ENCODE measurements at regions not wholly inside any gene's neighbourhood (a gene's known extent, or its start where the extent isn't known, plus 50 kb on each side); places are given as distances from the start of the nearest gene placed in this dataset.
"Not testable (repeated sequence)": the region's sequence is repeated elsewhere in the genome, so short reads cannot be mapped to it uniquely, and the experiment has no call there.

DNA sequence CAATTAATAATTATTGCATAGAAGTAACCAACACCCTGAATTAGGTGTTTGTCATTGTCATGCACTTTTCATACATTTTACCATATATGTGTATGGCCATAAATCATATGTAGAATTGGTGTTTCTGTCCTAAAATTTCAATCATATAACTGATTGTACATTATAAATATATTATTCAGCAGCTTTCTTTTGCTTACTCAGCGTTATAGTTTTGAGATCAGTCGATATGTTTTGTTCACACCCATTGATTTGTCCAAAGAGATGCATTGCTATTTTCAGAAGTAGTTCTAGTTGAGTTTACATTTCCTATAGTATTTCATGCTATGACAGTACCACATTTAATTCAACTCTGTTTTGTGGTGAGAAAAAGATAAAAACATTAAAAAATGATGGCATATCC is 50.5 kb upstream of the PARP4 start:
- Histone ChIP-seq H3K4me1 (ENCODE audit: control insufficient read depth in 2 of 2, insufficient read depth in 2 of 2, low read length in 2 of 2) (no peaks in the 10 kb centered on the region), H3K4me3 (ENCODE audit: low read length in 2 of 2) (no peak overlapping the region), H3K27ac (ENCODE audit: low read depth in 2 of 2, low read length in 2 of 2) (no peak overlapping the region), H3K9me3 (ENCODE audit: control insufficient read depth in 2 of 2, low read length in 2 of 2) (no peaks in the 10 kb centered on the region), H3K27me3 (ENCODE audit: control insufficient read depth in 2 of 2, insufficient read depth in 2 of 2, low read length in 2 of 2) (no peaks in the 10 kb centered on the region), H3K9ac (ENCODE audit: low read depth in 1 of 2, low read length in 2 of 2) (no peak overlapping the region), H3K36me3 (ENCODE audit: control insufficient read depth in 2 of 2, insufficient read depth in 2 of 2, low read length in 2 of 2) (no peaks in the 10 kb centered on the region)

DNA sequence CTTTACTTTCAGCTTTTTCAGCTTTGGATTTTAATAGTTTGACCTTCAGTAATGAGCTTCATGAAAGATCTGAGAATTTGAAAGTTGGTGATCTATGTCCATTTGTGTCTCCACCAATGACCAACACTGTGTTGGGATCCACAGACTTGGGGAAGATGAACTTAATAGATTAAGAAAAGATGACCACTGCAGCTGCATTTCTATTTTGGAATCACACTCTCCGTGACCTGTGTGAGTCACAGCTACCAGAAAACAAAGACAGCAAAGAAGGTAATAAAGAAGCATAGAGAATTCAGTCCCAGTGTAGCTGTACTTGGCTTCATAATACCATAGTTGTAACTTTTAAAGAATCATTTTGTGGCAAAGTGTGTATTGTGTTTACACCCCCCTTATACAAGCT is 51.4 kb upstream of the PARP4 start:
- not testable (repeated sequence) for H3K27ac ChIP-seq (ENCODE audit: low read depth in 2 of 2, low read length in 2 of 2); H3K27me3 ChIP-seq (ENCODE audit: control insufficient read depth in 2 of 2, insufficient read depth in 2 of 2, low read length in 2 of 2); H3K36me3 ChIP-seq (ENCODE audit: control insufficient read depth in 2 of 2, insufficient read depth in 2 of 2, low read length in 2 of 2); H3K4me1 ChIP-seq (ENCODE audit: control insufficient read depth in 2 of 2, insufficient read depth in 2 of 2, low read length in 2 of 2); H3K9me3 ChIP-seq (ENCODE audit: control insufficient read depth in 2 of 2, low read length in 2 of 2); H3K4me3 ChIP-seq (ENCODE audit: low read length in 2 of 2); H3K9ac ChIP-seq (ENCODE audit: low read depth in 1 of 2, low read length in 2 of 2)

DNA sequence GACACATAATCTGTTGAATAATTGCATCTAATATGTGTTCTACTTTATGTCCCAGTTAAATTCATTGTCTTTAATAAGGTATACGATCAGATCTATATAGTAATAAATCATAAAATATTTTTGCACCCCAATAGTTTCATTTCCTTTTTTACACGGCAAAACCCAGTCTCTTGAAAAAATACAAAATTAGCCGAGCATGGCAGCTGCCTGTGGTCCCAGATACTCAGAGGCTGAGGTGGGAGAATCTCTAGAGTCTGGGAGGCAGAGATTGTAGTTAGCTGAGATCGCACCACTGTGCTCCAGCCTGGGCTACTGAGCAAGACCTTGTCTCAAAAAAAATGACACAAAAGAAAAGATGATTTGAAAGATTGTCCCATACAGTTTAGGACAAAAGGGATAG is 52.3 kb upstream of the PARP4 start:
- no peak overlapping the region for H3K27ac ChIP-seq (ENCODE audit: low read depth in 2 of 2, low read length in 2 of 2)
- no peaks in the 10 kb centered on the region for H3K9me3 ChIP-seq (ENCODE audit: control insufficient read depth in 2 of 2, low read length in 2 of 2)
- no peaks in the 10 kb centered on the region for H3K4me1 ChIP-seq (ENCODE audit: control insufficient read depth in 2 of 2, insufficient read depth in 2 of 2, low read length in 2 of 2)
- H3K27me3 ChIP-seq (ENCODE audit: control insufficient read depth in 2 of 2, insufficient read depth in 2 of 2, low read length in 2 of 2), result no peaks in the 10 kb centered on the region
- no peak overlapping the region for H3K9ac ChIP-seq (ENCODE audit: low read depth in 1 of 2, low read length in 2 of 2)
- H3K4me3 ChIP-seq (ENCODE audit: low read length in 2 of 2), result no peak overlapping the region
- H3K36me3 ChIP-seq (ENCODE audit: control insufficient read depth in 2 of 2, insufficient read depth in 2 of 2, low read length in 2 of 2), result no peaks in the 10 kb centered on the region

DNA sequence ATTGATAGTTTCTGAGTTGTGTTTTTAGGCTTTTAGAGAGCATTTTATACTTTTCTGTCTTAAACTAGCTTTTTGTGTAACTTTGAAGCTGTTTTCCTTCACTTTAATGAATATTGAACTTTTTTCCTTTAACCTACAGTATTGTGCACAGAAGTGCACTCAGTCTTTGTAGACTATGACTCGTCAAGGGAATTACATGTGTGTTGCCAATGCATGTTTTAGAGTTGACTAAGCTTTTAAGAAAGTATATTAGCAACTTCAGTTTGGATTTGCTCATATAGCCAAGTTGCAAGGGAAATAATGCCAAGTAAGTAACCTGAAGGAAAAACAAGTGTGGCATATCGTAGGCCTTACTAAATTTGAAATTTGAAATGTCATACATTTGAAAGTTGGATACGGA is 55.0 kb upstream of the PARP4 start:
- H3K4me1 ChIP-seq (ENCODE audit: control insufficient read depth in 2 of 2, insufficient read depth in 2 of 2, low read length in 2 of 2); H3K9me3 ChIP-seq (ENCODE audit: control insufficient read depth in 2 of 2, low read length in 2 of 2); H3K27me3 ChIP-seq (ENCODE audit: control insufficient read depth in 2 of 2, insufficient read depth in 2 of 2, low read length in 2 of 2); H3K9ac ChIP-seq (ENCODE audit: low read depth in 1 of 2, low read length in 2 of 2); H3K36me3 ChIP-seq (ENCODE audit: control insufficient read depth in 2 of 2, insufficient read depth in 2 of 2, low read length in 2 of 2); H3K4me3 ChIP-seq (ENCODE audit: low read length in 2 of 2); H3K27ac ChIP-seq (ENCODE audit: low read depth in 2 of 2, low read length in 2 of 2): not testable (repeated sequence)

DNA sequence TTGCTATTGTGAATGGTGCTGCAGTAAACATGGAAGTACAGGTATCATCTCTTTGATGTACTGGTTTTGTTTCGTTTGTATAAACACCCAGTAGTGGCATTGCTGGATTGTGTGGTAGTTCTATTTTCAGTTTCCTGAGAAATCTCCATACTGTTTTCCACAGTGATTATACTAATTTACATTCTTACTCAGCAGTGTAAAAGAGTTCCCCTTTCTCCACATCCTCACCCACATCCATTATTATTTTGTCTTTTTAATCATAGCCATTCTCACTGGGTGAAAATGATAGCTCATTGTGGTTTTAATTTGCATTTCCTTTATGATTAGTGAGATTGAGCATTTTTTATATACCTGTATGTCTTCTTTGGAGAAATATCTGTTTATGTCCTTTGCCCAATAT is 62.3 kb upstream of the PARP4 start:
- no peaks in the 10 kb centered on the region for H3K9me3 ChIP-seq (ENCODE audit: control insufficient read depth in 2 of 2, low read length in 2 of 2)
- H3K36me3 ChIP-seq (ENCODE audit: control insufficient read depth in 2 of 2, insufficient read depth in 2 of 2, low read length in 2 of 2), result no peaks in the 10 kb centered on the region
- H3K27me3 ChIP-seq (ENCODE audit: control insufficient read depth in 2 of 2, insufficient read depth in 2 of 2, low read length in 2 of 2), result no peaks in the 10 kb centered on the region
- H3K27ac ChIP-seq (ENCODE audit: low read depth in 2 of 2, low read length in 2 of 2), result no peak overlapping the region
- no peaks in the 10 kb centered on the region for H3K4me1 ChIP-seq (ENCODE audit: control insufficient read depth in 2 of 2, insufficient read depth in 2 of 2, low read length in 2 of 2)
- no peak overlapping the region for H3K4me3 ChIP-seq (ENCODE audit: low read length in 2 of 2)
- H3K9ac ChIP-seq (ENCODE audit: low read depth in 1 of 2, low read length in 2 of 2), result no peak overlapping the region

DNA sequence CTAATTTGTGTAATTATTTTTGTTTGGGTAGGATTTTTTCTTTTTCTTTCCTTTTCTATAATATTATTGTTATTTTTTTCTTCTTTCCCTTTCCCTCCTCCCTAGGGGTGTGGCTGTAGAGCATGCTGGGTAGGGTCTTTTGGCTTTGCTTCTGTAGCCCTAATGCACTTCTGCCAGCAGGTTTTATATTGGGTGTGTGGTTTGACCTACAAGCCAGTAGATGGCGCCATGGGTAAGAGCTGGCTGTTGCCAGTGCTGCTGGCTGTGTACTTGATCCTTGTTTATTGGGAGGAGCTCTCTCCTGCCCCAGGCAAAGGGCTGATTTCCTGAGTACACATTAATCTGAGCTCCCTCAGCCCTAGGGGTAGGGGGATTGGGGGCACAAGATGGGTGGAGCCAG is 67.7 kb upstream of the PARP4 start:
- not testable (repeated sequence) for H3K27ac ChIP-seq (ENCODE audit: low read depth in 2 of 2, low read length in 2 of 2); H3K9me3 ChIP-seq (ENCODE audit: control insufficient read depth in 2 of 2, low read length in 2 of 2); H3K4me3 ChIP-seq (ENCODE audit: low read length in 2 of 2); H3K4me1 ChIP-seq (ENCODE audit: control insufficient read depth in 2 of 2, insufficient read depth in 2 of 2, low read length in 2 of 2); H3K27me3 ChIP-seq (ENCODE audit: control insufficient read depth in 2 of 2, insufficient read depth in 2 of 2, low read length in 2 of 2); H3K36me3 ChIP-seq (ENCODE audit: control insufficient read depth in 2 of 2, insufficient read depth in 2 of 2, low read length in 2 of 2); H3K9ac ChIP-seq (ENCODE audit: low read depth in 1 of 2, low read length in 2 of 2)

DNA sequence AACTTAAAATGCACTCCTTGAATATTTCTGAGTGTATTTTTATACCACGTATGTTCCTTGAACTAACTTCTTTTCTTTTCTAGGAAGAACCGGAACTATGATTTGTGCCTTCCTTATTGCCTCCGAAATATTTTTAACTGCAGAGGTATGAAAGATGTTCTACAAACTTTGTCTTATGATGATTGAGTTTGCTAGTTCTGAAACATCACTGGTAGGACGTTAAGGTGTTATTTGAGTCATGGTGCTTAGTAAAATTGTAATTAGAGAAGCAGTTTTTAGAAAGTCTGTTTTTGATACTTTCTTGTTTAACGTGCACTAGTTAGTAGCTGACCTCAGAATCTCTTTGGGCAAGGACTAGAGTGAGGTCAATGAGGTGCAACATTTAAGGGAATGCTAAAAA is 69.0 kb upstream of the PARP4 start:
- H3K36me3 ChIP-seq (ENCODE audit: control insufficient read depth in 2 of 2, insufficient read depth in 2 of 2, low read length in 2 of 2); H3K9me3 ChIP-seq (ENCODE audit: control insufficient read depth in 2 of 2, low read length in 2 of 2); H3K4me3 ChIP-seq (ENCODE audit: low read length in 2 of 2); H3K9ac ChIP-seq (ENCODE audit: low read depth in 1 of 2, low read length in 2 of 2); H3K4me1 ChIP-seq (ENCODE audit: control insufficient read depth in 2 of 2, insufficient read depth in 2 of 2, low read length in 2 of 2); H3K27me3 ChIP-seq (ENCODE audit: control insufficient read depth in 2 of 2, insufficient read depth in 2 of 2, low read length in 2 of 2); H3K27ac ChIP-seq (ENCODE audit: low read depth in 2 of 2, low read length in 2 of 2): not testable (repeated sequence)

DNA sequence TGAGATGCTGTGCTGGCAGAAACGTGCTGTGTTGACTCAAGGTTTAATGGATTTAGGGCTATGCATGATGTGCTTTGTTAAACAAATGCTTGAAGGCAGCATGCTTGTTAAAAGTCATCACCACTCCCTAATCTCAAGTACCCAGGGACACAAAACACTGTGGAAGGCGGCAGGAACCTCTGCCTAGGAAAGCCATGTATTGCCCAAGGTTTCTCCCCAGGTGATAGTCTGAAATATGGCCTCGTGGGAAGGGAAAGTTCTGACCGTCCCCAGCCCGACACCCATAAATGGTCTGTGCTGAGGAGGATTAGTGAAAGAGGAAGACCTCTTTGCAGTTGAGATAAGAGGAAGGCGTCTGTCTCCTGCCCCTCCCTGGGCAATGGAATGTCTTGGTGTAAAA is 79.1 kb upstream of the PARP4 start:
- H3K4me1 ChIP-seq (ENCODE audit: control insufficient read depth in 2 of 2, insufficient read depth in 2 of 2, low read length in 2 of 2); H3K36me3 ChIP-seq (ENCODE audit: control insufficient read depth in 2 of 2, insufficient read depth in 2 of 2, low read length in 2 of 2); H3K9me3 ChIP-seq (ENCODE audit: control insufficient read depth in 2 of 2, low read length in 2 of 2); H3K4me3 ChIP-seq (ENCODE audit: low read length in 2 of 2); H3K27me3 ChIP-seq (ENCODE audit: control insufficient read depth in 2 of 2, insufficient read depth in 2 of 2, low read length in 2 of 2); H3K27ac ChIP-seq (ENCODE audit: low read depth in 2 of 2, low read length in 2 of 2); H3K9ac ChIP-seq (ENCODE audit: low read depth in 1 of 2, low read length in 2 of 2): not testable (repeated sequence)

DNA sequence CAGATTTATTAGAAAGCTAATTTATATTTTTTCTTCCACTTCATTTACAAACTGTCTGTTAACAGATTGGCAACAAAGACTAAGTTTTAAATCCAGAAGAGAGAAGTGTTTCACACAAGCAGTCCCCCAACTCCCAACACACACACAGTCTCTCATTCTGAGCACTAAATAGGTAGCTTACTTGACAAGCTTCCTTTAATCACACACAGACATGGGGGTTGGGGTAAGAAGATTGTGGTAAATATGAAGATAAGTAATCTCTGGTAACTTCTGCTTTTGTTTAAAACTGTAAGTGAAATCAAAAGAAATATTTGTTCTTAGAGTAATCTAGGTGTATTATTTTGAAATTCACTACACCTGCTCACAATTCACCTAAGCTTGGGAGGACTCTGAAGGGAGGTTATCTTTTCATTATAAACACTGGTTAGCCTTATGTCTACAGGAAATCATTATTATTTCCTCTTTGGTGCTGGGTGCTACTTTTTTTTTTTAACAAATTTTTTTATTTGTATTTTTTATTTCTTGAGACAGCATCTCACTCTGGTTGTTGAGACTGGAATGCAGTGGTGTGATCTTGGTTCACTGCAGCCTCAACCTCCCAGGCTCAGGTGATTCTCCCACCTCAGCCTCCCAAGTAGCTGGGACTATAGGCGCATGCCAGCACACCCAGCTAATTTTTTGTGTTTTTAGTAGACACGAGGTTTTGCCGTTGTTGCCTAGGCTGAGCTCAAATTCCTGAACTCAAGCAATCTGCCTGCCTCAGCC is 82.1 kb upstream of the ATP12A start:
- not testable (repeated sequence) for H3K9me3 ChIP-seq (ENCODE audit: control insufficient read depth in 2 of 2, low read length in 2 of 2); H3K4me1 ChIP-seq (ENCODE audit: control insufficient read depth in 2 of 2, insufficient read depth in 2 of 2, low read length in 2 of 2); H3K36me3 ChIP-seq (ENCODE audit: control insufficient read depth in 2 of 2, insufficient read depth in 2 of 2, low read length in 2 of 2); H3K27me3 ChIP-seq (ENCODE audit: control insufficient read depth in 2 of 2, insufficient read depth in 2 of 2, low read length in 2 of 2); H3K27ac ChIP-seq (ENCODE audit: low read depth in 2 of 2, low read length in 2 of 2); H3K4me3 ChIP-seq (ENCODE audit: low read length in 2 of 2); H3K9ac ChIP-seq (ENCODE audit: low read depth in 1 of 2, low read length in 2 of 2)

DNA sequence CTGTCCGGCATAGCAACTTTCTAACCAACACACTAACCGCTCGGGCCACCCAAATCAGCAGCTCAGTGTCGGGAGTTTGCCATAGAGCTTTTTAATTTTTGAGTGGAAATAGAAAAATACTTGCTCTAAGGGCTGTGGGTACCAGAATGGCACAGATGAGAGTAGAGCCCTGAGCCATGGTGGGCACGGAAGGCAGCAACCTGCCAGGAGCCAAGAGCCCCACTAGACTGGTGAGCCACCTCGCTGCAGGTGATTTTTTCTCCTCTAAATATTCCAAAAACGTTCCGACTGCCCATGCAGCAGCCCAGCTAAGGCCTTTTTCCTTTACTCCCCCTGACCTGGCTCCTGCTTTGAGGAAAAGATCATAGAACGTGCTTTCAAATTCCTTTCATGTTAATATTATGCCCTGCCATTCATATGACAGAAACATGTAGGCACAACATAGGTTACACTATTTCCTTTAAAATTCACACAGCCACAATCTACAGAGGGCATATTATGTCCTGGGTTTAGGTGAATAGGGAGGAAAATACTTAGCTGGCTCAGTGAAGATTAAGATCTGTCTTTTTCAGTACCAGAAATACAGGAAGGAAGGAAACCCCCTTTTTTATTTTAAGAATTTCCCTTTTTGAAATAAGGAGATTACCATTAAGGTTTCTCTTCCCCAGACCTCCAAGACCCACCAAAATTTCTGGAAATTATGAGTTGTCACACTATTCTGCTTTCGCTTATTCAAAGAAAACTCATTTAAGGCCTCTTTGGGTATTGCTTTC is 81.0 kb upstream of the ATP12A start:
- not testable (repeated sequence) for H3K36me3 ChIP-seq (ENCODE audit: control insufficient read depth in 2 of 2, insufficient read depth in 2 of 2, low read length in 2 of 2); H3K4me3 ChIP-seq (ENCODE audit: low read length in 2 of 2); H3K9ac ChIP-seq (ENCODE audit: low read depth in 1 of 2, low read length in 2 of 2); H3K27ac ChIP-seq (ENCODE audit: low read depth in 2 of 2, low read length in 2 of 2); H3K9me3 ChIP-seq (ENCODE audit: control insufficient read depth in 2 of 2, low read length in 2 of 2); H3K27me3 ChIP-seq (ENCODE audit: control insufficient read depth in 2 of 2, insufficient read depth in 2 of 2, low read length in 2 of 2); H3K4me1 ChIP-seq (ENCODE audit: control insufficient read depth in 2 of 2, insufficient read depth in 2 of 2, low read length in 2 of 2)
